ENCODE measurements at regions not wholly inside any gene's neighbourhood (a gene's known extent, or its start where the extent isn't known, plus 50 kb on each side); places are given as distances from the start of the nearest gene placed in this dataset.

GRCh38 chr16:55256412-55257016 is 67.5 kb upstream of the IRX6 start:
- CTCF ChIA-PET (ENCODE audit: low intra/inter-chr PET ratio), result no interaction called here
- no peaks in the 10 kb centered on the region for H3K9me1 ChIP-seq (ENCODE audit: control insufficient read depth, insufficient read depth, low read length)
- no peaks in the 10 kb centered on the region for H3K36me3 ChIP-seq (ENCODE audit: control insufficient read depth, insufficient read depth, low read length)
- in situ Hi-C loops (cut with MboI) (no loop called here), intact Hi-C loops (cut with micrococcal nuclease) (loop anchor here (5.0 to 10.0 kb wide), 2 partner anchors 142 to 299 kb away; no protein-coding TSS in a partner anchor)
- H3K4me2 ChIP-seq (ENCODE audit: insufficient read depth, low read length), result no peak overlapping the region
- H3K9ac ChIP-seq (ENCODE audit: insufficient read depth in 1 of 2, low read depth in 2 of 2, low read length in 2 of 2), result no peak overlapping the region
- FAIRE-seq (no peak), ATAC-seq (no peak), DNase-seq (ENCODE audit: extremely low read depth in 1 of 4, low spot score in 3 of 4) (no peak)
- H2AFZ ChIP-seq (ENCODE audit: low read depth, low read length), result no peak overlapping the region
- POLR2A ChIA-PET, result no interaction called here
- no TSS peak for BruUV-seq (replicated peaks)
- H4K20me1 ChIP-seq (replicated peaks; ENCODE audit: control insufficient read depth, insufficient read depth, low read length), result no peaks in the 10 kb centered on the region
- H3K27me3 ChIP-seq (ENCODE audit: control insufficient read depth in 2 of 2, insufficient read depth in 2 of 2, low read length in 2 of 2), result peaks cover 2 to 4% of the 10 kb centered on the region in 2 experiments; a peak in 1 of 5 replicates
- H3K4me1 ChIP-seq (replicated peaks in 1 of 2; ENCODE audit: control insufficient read depth in 2 of 2, insufficient read depth in 2 of 2, low read length in 2 of 2), result no peaks in the 10 kb centered on the region; a peak in 1 of 5 replicates
- 2% methylated on average over 20 of the region's 20 CpGs for WGBS (ENCODE audit: insufficient coverage, low coverage, missing lambda C conversion rate)
- no peaks in the 10 kb centered on the region for H3K9me3 ChIP-seq (replicated peaks; ENCODE audit: control insufficient read depth, insufficient read depth, low read depth, low read length)
- no peak overlapping the region for H3K27ac ChIP-seq (ENCODE audit: extremely low read depth, low read depth, low read length)
- H3K4me3 ChIP-seq, result no peak overlapping the region
- H3K79me2 ChIP-seq (ENCODE audit: control insufficient read depth, insufficient read depth, low read length), result no peaks in the 10 kb centered on the region
- TF ChIP-seq SAP30 (IDR thresholded peaks at IDR 0.05; ENCODE audit: borderline replicate concordance, insufficient read depth, low read depth, low read length, poor library complexity, severe bottlenecking), result no peak
- TF ChIP-seq HES1 (IDR thresholded peaks at IDR 0.05; ENCODE audit: low read depth), result no peak
- TF ChIP-seq RBBP5 (IDR thresholded peaks at IDR 0.05; ENCODE audit: borderline replicate concordance, insufficient read depth, low read length, poor library complexity, severe bottlenecking), result no peak
- no peak for TF ChIP-seq ZMIZ1 (IDR thresholded peaks at IDR 0.05; ENCODE audit: low read depth in 2 of 2, low read length in 2 of 2)
- no peak for TF ChIP-seq CREB3L1 (IDR thresholded peaks at IDR 0.05; ENCODE audit: borderline replicate concordance, low read depth)
- TF ChIP-seq ELK3 (CRISPR knock-in tag; IDR thresholded peaks at IDR 0.05), result no peak
- no peak for TF ChIP-seq ZC3H4 (CRISPR knock-in tag; IDR thresholded peaks at IDR 0.05; ENCODE audit: borderline replicate concordance)
- no peak for TF ChIP-seq SMARCC2 (IDR thresholded peaks at IDR 0.05; ENCODE audit: low read depth)
- TF ChIP-seq ZHX1 (conservative IDR thresholded peaks at IDR 0.05; ENCODE audit: low read length), result no peak
- no peak for TF ChIP-seq MYBL2 (IDR thresholded peaks at IDR 0.05; ENCODE audit: low read depth)
- TF ChIP-seq MYBL2 (CRISPR knock-in tag; IDR thresholded peaks at IDR 0.05; ENCODE audit: borderline replicate concordance), result no peak

All from K562 (cell line).